Activated CD8-positive, alpha-beta memory T cell treated with anti-CD3 and anti-CD28 coated beads for 24 hours (primary cell): ENCODE measurements at regions not wholly inside any gene's neighbourhood (a gene's known extent, or its start where the extent isn't known, plus 50 kb on each side); places are given as distances from the start of the nearest gene placed in this dataset.
A peak's percentile ranks its signal among the peaks of the same experiment; 100 is the strongest.
"Not testable (repeated sequence)": the region's sequence is repeated elsewhere in the genome, so short reads cannot be mapped to it uniquely, and the experiment has no call there.

Source experiments
- DNase-seq: peaks from one replicate; pipeline ENCODE4 v3.0.0-alpha.2; 2020

GRCh38 chr14:104472073-104472472 lies 107.5 kb upstream of the C14orf180 start:
- no peak for DNase-seq

DNA sequence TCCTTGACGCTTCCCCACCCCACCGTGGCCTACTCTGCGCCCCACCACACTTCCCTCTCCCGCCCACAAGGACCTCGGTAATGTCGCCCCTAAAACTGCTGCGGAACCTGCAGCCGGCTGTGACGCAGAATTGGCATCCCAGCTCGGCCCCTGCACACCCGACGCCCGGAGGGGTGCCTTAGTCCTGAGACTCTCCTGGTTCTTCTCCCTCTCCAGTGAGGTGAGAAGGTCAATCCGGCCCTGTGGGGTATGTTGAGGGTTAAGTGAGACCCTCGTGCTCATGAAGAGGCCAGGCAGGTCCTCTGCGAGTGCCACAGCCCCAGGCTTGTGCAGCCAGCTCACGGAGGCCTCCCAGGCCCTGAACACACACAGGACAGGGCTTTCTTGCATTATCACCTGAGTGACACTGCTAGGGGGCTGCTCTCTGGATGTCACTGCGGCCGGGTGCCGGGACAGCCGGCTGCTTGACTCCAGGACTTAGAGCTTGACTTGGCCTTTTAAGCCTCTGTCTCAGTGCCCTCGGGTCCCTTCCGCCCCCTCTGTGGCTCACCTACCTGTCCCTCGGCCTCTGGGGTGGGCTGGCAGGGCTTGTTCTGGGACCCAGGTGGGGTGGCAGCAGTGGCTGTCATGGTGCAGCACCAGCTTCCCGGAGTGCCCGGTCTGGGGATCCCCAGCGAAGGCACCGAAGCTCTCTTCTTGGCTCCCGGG lies 106.9 kb upstream of the C14orf180 start:
- no peak for DNase-seq

- no peak for DNase-seq
Measured at GRCh38 chr14:104473244-104473565, 106.4 kb upstream of the C14orf180 start.

- no peak for DNase-seq
Measured at GRCh38 chr14:104473649-104474494, 105.7 kb upstream of the C14orf180 start.

DNA sequence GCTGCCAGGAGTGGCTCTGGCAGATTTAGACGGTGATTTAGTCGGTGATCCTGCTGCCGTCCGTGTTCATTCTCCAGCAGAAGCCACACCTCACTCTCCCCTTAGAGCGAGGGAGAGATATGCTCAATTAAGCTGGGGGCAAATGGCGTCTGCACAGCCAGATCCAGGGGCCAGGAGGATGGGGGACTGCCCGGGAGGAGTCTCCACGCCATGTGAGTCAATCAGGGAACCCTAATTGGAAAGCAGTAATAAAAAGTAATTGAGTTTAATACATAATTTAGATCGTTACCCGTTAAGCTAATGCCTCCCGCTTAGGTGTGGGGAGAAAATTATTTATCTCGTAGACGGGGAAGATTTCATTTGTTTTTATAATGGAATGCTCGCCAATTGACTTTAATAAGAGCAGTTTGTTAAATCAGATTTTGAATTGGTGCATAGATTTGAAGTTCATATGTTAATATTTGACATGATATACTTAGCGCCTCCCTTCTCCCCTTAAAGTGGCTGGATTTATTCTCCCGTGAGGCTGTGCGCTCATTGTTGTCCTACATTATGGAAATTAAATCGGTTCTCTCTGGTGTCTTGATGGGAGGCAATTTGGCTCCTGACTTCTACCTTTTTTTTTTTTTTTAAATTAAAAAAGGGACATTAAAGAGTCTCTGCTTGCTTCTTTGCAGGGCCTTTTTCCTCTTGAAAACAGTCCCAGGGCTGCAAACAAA lies 104.9 kb upstream of the C14orf180 start:
- no peak for DNase-seq

DNA sequence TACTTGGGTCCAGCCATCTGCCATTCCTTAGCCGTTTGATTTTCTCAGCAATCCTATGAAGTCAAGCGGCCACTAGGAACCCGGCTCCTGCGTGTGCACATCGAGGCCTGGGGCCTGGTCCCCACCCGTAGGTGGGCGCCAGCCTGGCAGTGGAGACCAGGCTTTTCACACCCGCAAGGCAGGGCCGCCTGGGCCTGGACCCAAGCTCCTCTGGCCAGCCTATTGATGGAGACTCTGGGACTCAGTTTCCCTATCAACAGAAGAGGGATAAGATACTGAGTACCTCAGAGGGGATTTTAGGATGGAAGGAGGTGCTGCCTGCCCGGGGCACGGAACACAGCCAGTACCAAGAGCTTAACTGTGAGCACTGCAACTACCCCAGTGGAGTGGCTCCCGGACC lies 104.3 kb upstream of the C14orf180 start:
- DNase-seq: no peak

DNA sequence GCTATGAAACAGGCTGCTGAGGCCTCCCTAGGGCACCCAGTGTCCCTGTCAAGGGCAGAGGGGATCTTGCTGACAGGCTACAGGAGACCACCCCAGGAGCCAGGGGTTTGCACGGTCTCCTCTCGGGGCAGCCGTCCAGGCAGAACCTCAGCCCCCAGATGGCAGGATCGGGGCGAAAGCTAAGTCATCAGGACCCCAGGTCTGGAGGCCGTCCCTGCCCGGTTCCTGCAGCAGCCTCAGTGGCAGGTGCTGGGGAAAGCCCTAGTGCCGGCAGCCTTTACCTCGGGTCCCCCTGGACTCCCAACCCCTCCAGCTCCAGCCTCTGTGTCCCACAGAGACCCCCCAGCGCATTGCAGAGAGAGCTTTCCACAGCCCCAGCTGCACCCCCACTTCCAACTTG lies 103.8 kb upstream of the C14orf180 start:
- DNase-seq: no peak

- DNase-seq: no peak
Measured at GRCh38 chr14:104476437-104476836, 103.1 kb upstream of the C14orf180 start.

- DNase-seq: no peak
Measured at GRCh38 chr14:104477117-104477623, 102.4 kb upstream of the C14orf180 start.

GRCh38 chr14:104477666-104478380 lies 101.7 kb upstream of the C14orf180 start:
- no peak for DNase-seq

- DNase-seq: no peak
Measured at GRCh38 chr14:104478656-104479055, 100.9 kb upstream of the C14orf180 start.

- no peak for DNase-seq
Measured at GRCh38 chr14:104479901-104480300, 99.7 kb upstream of the C14orf180 start.

DNA sequence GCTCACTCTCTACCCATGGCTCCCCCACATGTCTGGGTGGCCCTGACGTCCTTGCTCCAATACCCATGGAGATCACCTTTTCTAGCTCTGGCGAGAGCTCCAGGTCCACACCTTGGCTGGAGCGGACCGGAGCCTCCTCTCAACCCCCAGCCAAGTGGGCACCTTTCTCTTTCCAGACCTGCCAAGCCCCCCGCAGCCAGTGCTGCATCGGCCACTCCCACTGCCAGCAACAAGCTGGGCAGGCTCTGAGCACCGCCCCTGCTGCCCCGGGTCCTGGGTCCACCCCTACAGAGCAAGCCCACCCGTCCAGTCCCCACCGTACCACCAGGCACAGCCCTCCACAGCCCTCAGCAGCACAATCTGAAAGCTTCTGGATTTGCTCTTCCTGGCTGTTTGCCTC lies 98.2 kb upstream of the C14orf180 start:
- DNase-seq: no peak

GRCh38 chr14:104482017-104482416 lies 97.5 kb upstream of the C14orf180 start:
- not testable (repeated sequence) for DNase-seq

DNA sequence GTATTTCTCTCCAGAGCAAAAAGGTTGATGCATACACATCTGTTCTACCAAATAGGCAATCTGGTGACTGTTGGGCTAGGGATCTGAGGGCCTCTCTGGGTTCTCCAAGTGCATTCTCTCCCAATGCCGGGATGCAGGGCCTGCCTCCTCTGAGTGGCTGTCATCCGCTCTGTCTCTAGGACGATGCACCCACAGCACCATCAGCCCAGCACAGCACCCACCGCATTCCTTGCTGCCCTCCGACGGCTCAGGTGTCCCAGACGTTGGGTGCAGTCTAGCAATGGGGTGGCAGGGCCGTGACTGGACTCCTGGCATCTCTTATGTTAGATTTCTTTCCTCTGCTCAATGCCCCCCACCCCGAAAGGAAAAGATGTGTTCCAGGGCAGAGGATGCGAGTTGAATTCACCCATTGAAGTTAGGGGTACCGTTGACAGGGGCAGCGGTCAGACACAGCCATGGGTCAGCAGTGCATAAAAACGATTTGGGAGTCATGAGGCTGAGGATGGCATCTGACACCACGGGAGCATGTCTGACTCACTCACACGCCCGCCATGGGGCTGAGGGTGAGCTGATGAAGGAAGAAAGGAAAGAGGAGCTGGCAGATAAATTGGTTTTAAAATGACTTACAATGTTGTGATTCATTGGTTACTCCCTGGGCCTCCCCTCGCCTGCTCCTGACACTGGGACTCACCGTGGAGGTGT lies 93.2 kb upstream of the C14orf180 start:
- peak; percentile 21 for DNase-seq

- no peak for DNase-seq
Measured at GRCh38 chr14:104494483-104494882, 85.1 kb upstream of the C14orf180 start.

DNA sequence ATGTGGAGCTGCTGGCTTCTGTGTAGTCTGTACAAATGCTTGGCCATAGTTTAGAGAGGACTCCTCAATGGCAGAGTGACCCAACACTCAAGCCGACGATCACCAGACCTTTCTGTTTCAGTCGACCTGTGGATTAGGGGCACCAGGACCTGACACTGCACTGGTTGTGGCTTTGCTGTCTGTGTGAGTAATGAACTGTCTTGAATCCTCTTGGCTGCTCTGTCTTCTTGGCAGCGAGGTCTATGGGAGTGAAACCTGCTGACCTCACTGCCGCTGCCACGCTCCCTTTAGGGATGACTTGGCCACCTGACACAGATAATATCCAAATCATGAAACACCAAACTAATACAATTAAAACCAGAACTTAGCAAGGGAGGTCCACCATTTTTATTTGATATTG lies 83.5 kb upstream of the C14orf180 start:
- DNase-seq: peak; percentile 32

DNA sequence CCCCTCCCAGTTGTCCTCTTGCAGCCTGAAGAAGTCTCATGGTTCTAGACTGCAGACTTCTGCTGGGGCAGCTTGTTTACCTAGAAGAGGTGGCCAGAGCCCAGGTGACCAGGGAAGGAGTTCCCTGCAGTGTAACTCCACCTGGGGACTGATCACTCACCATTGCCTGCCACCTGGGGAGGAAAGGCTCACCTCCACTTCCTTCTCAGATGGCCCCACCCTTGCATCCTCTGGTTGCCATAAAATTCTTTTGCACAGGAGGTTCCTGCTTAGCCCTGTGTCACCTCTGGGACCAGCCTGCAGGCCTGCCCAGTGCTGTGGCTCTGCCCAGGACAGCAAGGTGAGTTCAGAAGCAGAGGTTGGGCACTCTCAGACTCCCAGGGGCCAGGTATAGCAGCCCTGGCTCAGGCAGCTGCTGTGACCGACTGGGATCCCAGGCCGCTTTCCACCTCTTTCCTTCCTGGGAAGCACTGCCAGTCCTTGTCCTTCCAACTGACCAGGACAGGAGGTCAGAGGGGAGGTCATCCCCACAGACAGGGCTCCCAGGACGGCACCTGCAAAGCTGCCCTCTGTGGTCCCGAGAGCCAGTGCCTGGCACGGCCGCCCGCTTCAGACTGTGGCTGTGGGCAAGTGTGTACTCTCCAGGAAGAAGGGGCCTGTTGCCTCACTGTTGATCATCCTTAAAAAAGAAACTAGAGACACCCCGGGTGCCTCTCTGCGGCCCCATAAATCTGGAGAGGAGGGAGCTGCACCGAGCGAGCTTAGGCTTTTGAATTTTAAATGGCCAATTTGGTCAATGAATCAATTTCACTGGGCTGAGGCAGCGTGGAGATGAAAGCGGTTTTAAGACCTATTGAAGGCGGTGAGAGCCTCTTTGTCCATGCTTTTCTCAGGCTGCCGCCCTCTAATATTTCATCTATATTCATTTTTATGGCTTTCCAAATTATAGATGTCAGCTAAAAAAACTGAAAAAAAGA lies 79.5 kb upstream of the C14orf180 start:
- DNase-seq: peak; percentile 37

- no peak for DNase-seq
Measured at GRCh38 chr14:104502060-104502459, 77.5 kb upstream of the C14orf180 start.

DNA sequence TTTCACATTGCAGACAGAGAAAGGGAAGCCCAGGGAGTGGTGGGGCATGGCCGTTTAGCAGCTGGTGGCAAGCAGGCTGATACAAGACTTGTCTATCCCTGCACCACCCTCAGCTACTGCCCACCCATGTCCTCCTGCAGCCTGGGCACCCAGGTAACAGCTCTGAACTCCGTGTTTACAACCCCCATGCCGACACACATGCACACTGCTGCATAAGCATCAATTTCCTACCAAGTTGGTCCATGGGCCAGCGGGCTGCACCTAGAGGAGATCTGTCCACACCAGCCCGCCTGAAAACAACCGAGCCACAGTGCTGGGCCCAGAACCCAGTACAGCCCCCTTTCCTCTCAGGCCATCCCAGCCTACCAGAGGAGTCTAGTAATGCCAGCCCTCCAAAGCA lies 75.9 kb upstream of the C14orf180 start:
- DNase-seq: no peak

DNA sequence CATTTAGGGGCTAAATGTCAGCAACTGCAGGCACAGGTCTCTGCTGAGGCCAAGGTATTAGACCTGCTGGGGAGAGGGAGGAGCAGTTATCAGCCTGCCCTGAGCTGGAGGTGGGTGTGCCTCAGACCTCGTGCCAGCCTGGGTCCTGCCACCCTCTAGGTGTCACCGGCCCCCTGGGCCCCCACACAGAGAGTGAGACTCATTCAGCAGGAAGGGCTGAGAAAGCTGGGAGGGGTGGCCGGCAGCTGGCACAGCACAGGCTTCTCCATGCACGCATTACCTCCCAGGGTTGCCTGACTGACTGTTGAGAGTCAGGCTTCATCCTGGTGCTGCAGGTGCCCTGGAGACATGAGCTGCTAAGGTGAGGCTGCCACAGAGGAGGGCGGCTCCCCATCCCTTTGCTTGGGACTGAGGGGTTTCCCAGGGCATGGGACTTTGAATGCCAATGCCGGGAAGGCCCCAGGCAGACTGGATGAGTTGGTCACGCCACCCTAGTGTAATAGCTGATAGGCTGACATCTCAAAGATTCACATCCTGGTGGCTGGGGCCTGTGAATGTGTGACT lies 75.3 kb upstream of the C14orf180 start:
- peak; percentile 46 for DNase-seq
